ENCODE measurements at regions not wholly inside any gene's neighbourhood (a gene's known extent, or its start where the extent isn't known, plus 50 kb on each side); places are given as distances from the start of the nearest gene placed in this dataset.

DNA sequence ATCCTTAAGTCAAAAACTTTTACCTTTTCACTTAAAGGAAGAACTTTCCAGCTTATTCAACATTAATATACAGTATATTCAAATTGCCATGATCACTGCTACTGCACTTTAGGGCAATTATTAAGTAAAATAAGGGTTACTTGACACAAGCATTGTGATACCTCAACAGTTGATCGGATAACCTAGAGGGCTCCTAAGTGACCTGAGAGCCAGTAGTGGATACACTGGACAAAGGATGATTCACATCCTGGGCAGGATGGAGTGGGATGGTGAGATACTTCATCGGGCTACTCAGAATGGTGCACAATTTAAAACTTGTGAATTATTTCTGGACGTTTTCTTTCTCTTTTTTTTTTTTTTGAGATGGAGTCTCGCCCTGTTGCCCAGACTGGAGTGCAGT, 54.5 kb upstream of the PPM1J start:
- ATAC-seq: no peak
- no peak for TF ChIP-seq SNAI2 (CRISPR knock-in tag; IDR thresholded peaks at IDR 0.05)
- TF ChIP-seq RARB (CRISPR knock-in tag; IDR thresholded peaks at IDR 0.05): no peak
- TF ChIP-seq, protein P1, sequence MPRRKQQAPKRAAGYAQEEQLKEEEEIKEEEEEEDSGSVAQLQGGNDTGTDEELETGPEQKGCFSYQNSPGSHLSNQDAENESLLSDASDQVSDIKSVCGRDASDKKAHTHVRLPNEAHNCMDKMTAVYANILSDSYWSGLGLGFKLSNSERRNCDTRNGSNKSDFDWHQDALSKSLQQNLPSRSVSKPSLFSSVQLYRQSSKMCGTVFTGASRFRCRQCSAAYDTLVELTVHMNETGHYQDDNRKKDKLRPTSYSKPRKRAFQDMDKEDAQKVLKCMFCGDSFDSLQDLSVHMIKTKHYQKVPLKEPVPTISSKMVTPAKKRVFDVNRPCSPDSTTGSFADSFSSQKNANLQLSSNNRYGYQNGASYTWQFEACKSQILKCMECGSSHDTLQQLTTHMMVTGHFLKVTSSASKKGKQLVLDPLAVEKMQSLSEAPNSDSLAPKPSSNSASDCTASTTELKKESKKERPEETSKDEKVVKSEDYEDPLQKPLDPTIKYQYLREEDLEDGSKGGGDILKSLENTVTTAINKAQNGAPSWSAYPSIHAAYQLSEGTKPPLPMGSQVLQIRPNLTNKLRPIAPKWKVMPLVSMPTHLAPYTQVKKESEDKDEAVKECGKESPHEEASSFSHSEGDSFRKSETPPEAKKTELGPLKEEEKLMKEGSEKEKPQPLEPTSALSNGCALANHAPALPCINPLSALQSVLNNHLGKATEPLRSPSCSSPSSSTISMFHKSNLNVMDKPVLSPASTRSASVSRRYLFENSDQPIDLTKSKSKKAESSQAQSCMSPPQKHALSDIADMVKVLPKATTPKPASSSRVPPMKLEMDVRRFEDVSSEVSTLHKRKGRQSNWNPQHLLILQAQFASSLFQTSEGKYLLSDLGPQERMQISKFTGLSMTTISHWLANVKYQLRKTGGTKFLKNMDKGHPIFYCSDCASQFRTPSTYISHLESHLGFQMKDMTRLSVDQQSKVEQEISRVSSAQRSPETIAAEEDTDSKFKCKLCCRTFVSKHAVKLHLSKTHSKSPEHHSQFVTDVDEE (CRISPR knock-in tag; IDR thresholded peaks at IDR 0.05): no peak
- TF ChIP-seq, protein P2, sequence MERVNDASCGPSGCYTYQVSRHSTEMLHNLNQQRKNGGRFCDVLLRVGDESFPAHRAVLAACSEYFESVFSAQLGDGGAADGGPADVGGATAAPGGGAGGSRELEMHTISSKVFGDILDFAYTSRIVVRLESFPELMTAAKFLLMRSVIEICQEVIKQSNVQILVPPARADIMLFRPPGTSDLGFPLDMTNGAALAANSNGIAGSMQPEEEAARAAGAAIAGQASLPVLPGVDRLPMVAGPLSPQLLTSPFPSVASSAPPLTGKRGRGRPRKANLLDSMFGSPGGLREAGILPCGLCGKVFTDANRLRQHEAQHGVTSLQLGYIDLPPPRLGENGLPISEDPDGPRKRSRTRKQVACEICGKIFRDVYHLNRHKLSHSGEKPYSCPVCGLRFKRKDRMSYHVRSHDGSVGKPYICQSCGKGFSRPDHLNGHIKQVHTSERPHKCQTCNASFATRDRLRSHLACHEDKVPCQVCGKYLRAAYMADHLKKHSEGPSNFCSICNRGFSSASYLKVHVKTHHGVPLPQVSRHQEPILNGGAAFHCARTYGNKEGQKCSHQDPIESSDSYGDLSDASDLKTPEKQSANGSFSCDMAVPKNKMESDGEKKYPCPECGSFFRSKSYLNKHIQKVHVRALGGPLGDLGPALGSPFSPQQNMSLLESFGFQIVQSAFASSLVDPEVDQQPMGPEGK (CRISPR knock-in tag; IDR thresholded peaks at IDR 0.05; ENCODE audit: borderline replicate concordance): no peak
- no peak for TF ChIP-seq ISL1 (CRISPR knock-in tag; IDR thresholded peaks at IDR 0.05)
- TF ChIP-seq OSR1 (CRISPR knock-in tag; IDR thresholded peaks at IDR 0.05): no peak
- no peak for TF ChIP-seq ARNTL (CRISPR knock-in tag; IDR thresholded peaks at IDR 0.05; ENCODE audit: borderline replicate concordance, low read depth)
- TF ChIP-seq TCF4 (CRISPR knock-in tag; IDR thresholded peaks at IDR 0.05; ENCODE audit: borderline replicate concordance): no peak
- TF ChIP-seq, protein P3, sequence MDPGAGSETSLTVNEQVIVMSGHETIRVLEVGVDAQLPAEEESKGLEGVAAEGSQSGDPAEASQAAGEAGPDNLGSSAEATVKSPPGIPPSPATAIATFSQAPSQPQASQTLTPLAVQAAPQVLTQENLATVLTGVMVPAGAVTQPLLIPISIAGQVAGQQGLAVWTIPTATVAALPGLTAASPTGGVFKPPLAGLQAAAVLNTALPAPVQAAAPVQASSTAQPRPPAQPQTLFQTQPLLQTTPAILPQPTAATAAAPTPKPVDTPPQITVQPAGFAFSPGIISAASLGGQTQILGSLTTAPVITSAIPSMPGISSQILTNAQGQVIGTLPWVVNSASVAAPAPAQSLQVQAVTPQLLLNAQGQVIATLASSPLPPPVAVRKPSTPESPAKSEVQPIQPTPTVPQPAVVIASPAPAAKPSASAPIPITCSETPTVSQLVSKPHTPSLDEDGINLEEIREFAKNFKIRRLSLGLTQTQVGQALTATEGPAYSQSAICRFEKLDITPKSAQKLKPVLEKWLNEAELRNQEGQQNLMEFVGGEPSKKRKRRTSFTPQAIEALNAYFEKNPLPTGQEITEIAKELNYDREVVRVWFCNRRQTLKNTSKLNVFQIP (CRISPR knock-in tag; IDR thresholded peaks at IDR 0.05; ENCODE audit: borderline replicate concordance, low read depth): no peak
- TF ChIP-seq PPARA (CRISPR knock-in tag; IDR thresholded peaks at IDR 0.05; ENCODE audit: borderline replicate concordance): no peak
- TF ChIP-seq, protein P4, sequence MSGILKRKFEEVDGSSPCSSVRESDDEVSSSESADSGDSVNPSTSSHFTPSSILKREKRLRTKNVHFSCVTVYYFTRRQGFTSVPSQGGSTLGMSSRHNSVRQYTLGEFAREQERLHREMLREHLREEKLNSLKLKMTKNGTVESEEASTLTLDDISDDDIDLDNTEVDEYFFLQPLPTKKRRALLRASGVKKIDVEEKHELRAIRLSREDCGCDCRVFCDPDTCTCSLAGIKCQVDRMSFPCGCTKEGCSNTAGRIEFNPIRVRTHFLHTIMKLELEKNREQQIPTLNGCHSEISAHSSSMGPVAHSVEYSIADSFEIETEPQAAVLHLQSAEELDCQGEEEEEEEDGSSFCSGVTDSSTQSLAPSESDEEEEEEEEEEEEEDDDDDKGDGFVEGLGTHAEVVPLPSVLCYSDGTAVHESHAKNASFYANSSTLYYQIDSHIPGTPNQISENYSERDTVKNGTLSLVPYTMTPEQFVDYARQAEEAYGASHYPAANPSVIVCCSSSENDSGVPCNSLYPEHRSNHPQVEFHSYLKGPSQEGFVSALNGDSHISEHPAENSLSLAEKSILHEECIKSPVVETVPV (CRISPR knock-in tag; IDR thresholded peaks at IDR 0.05): no peak
- TF ChIP-seq, protein P5, sequence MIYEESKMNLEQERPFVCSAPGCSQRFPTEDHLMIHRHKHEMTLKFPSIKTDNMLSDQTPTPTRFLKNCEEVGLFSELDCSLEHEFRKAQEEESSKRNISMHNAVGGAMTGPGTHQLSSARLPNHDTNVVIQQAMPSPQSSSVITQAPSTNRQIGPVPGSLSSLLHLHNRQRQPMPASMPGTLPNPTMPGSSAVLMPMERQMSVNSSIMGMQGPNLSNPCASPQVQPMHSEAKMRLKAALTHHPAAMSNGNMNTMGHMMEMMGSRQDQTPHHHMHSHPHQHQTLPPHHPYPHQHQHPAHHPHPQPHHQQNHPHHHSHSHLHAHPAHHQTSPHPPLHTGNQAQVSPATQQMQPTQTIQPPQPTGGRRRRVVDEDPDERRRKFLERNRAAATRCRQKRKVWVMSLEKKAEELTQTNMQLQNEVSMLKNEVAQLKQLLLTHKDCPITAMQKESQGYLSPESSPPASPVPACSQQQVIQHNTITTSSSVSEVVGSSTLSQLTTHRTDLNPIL (CRISPR knock-in tag; IDR thresholded peaks at IDR 0.05; ENCODE audit: low read depth): no peak

DNA sequence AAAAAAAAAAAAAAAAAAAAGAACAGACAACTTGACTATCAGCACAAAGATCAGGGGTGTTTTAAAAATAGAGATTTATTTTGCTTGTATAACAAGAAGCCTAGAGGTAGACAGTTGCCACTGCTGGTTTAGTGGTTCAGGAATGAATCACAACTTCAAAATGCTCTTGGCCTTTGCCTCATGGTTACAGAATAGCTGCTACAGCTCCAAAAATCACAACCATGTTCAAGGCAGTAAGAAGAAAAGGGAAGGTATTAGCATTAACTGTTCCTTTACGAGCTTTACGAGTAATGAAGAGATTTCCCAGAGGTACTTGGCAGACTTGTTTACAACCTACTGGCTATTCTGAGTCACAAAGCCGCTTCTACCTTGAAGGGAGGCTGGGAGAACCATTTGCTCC, 52.5 kb upstream of the PPM1J start:
- ATAC-seq: no peak
- TF ChIP-seq ZFP3 (CRISPR knock-in tag; IDR thresholded peaks at IDR 0.05) (no peak), ZC3H10 (CRISPR knock-in tag; IDR thresholded peaks at IDR 0.05) (no peak), ZNF8 (CRISPR knock-in tag; IDR thresholded peaks at IDR 0.05) (no peak), ESRRG (CRISPR knock-in tag; IDR thresholded peaks at IDR 0.05) (no peak)
- TF ChIP-seq, protein P2 (CRISPR knock-in tag; IDR thresholded peaks at IDR 0.05; ENCODE audit: borderline replicate concordance): no peak
